SK-N-MC (cell line): ENCODE measurements at regions not wholly inside any gene's neighbourhood (a gene's known extent, or its start where the extent isn't known, plus 50 kb on each side); places are given as distances from the start of the nearest gene placed in this dataset.

Experiments
- EZH2 ChIP-seq: fragments of 200-600 bp; sonication (generic); IDR thresholded peaks from one replicate; pipeline ENCODE4 v1.6.1; 2017; ENCODE audit warnings: antibody characterized with exemption
- POLR2AphosphoS5 ChIP-seq: IDR thresholded peaks from 2 replicates; pipeline ENCODE4 v1.6.1; 2012; ENCODE audit warnings: mild to moderate bottlenecking, low read depth, low read length, borderline replicate concordance

- TF ChIP-seq EZH2 (no peak), POLR2AphosphoS5 (no peak)
Measured at GRCh38 chr2:64708829-64709228, 55.1 kb upstream of the SERTAD2 start.
